ENCODE measurements at regions not wholly inside any gene's neighbourhood (a gene's known extent, or its start where the extent isn't known, plus 50 kb on each side); places are given as distances from the start of the nearest gene placed in this dataset.
"Not testable (repeated sequence)": the region's sequence is repeated elsewhere in the genome, so short reads cannot be mapped to it uniquely, and the experiment has no call there.

- no peak for DNase-seq
Observed at GRCh38 chr7:109659261-109659660, 1089.6 kb downstream of the DNAJB9 start.

DNA sequence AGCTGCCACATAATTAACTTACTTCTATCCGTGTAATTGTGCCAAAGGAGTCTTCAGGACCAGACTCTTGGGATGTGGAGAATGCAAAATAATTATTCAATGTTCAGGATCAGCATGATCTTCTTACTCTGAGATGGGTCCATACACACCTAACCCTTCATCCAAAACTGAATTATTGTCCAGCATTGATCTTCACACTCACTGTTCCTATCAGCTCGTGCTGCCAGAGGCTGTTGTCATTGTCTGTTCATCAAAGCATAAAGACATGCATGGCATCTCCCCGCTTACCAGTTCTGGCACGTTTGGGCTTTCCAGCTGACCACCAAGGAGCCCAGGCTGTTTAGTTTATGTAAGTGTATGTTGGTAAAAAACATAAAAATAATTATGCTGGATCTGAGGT, 1090.7 kb downstream of the DNAJB9 start:
- no peak for DNase-seq

DNA sequence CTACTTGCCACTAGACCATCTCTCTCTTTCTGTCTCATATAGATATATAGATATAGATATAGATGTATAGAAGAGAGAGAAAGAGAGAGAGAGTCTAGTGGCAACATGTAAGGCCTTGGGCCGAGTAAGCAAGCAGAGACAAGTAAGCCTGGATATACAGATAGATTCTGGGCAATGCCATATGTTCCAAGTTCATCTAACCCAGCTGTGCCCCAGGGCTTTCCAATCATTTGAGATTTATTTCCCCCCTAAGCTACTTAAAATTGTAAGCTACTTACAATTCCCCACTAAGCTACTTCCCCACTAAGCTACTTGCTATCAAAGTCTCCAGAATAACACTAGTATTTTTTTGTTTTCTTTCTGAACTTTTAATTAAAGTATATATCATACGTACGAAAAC, 1094.1 kb downstream of the DNAJB9 start:
- DNase-seq, result no peak

DNA sequence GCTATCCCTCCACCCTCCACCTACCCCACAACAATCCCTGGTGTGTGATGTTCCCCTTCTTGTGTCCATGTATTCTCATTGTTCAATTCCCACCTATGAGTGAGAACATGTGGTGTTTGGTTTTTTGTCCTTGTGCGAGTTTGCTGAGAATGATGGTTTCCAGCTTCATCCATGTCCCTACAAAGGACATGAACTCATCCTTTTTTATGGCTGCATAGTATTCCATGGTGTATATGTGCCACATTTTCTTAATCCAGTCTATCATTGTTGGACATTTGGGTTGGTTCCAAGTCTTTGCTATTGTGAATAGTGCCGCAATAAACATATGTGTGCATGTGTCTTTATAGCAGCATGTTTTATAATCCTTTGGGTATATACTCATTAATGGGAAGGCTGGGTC, 1117.6 kb downstream of the DNAJB9 start:
- DNase-seq, result not testable (repeated sequence)

- not testable (repeated sequence) for DNase-seq
Observed at GRCh38 chr7:109692613-109693012, 1122.9 kb downstream of the DNAJB9 start.

GRCh38 chr7:109694149-109695071, 1124.7 kb downstream of the DNAJB9 start:
- no peak for DNase-seq

GRCh38 chr7:109695419-109695818, 1125.7 kb downstream of the DNAJB9 start:
- DNase-seq, result no peak

GRCh38 chr7:109696723-109697122, 1127.0 kb downstream of the DNAJB9 start:
- no peak for DNase-seq

- DNase-seq, result no peak
Observed at GRCh38 chr7:109699661-109700060, 1130.0 kb downstream of the DNAJB9 start.

GRCh38 chr7:109713366-109713765, 1143.7 kb downstream of the DNAJB9 start:
- no peak for DNase-seq

DNA sequence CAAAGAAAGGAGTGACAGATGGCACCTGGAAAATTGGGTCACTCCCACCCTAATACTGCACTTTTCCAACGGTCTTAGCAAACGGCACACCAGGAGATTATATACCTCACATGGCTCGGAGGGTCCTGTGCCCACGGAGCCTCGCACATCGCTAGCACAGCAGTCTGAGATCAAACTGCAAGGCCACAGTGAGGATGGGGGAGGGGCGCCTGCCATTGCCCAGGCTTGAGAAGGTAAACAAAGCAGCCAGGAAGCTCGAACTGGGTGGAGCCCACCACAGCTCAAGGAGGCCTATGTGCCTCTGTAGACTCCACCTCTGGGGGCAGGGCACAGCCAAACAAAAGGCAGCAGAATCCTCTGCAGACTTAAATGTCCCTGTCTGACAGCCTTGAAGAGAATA, 1149.7 kb downstream of the DNAJB9 start:
- not testable (repeated sequence) for DNase-seq

GRCh38 chr7:109734601-109735000, 1164.9 kb downstream of the DNAJB9 start:
- no peak for DNase-seq

GRCh38 chr7:109735881-109736280, 1166.2 kb downstream of the DNAJB9 start:
- DNase-seq, result no peak

- no peak for DNase-seq
Observed at GRCh38 chr7:109745677-109746410, 1176.2 kb downstream of the DNAJB9 start.

DNA sequence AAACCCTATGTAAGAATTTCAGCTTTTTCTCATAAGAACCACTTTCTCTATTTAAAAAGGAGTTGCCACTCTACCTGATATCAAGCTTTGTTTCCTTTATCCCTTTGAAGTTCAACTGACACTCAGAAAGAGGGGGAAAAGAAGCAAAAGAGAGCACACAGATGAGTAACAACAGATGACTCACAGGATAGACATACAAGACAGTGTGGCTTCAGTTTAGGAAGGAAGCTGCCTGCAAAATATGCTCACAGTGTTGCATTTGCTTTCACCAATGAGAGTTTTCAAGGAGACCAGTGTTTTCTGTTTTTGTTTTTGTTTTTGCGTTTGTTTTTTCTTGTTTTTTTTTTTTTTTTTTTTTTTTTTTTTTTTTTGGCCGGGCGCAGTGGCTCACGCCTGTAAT, 1181.6 kb downstream of the DNAJB9 start:
- DNase-seq, result no peak

DNA sequence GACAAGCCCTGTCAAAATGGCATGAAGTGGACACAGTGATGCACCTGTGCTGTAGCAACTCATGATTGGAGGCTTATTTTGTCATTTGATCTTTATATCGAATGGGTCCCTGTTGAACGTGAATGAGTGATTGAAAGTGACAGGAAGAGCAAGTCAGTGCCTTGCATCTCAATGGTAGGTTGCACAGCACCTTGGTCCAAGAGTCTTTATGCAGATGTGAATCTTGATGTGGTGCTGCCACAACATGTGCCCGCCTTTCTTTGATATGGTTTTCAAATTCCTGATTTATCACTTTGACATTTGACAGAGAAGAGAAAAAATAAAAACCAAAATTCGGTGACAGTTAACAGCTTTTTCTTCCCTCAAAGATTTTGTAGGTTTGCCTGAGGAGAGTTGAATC, 1182.4 kb downstream of the DNAJB9 start:
- no peak for DNase-seq

- DNase-seq, result no peak
Observed at GRCh38 chr7:109757713-109758112, 1188.0 kb downstream of the DNAJB9 start.

GRCh38 chr7:109763611-109764010, 1193.9 kb downstream of the DNAJB9 start:
- no peak for DNase-seq

GRCh38 chr7:109772161-109772560, 1202.5 kb downstream of the DNAJB9 start:
- no peak for DNase-seq

DNA sequence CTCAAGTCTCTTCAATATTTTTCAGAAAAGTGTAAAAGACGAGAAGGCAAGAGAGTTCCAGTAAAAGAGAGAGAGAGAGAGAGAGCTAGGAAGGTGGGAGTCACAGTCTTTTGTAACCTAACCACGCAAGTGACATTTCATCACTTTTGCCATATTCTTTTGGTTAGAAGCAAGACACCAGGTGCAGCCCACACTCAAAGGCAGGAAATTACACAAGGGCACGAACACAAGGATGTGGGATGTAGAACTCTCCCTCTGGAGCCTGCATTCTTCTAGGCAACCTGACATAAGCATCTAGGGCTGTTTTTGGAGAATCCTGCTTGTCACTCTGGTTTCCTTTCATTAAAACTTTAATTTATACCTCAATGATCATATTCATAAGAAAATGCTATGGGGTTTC, 1213.1 kb downstream of the DNAJB9 start:
- no peak for DNase-seq

GRCh38 chr7:109806548-109806947, 1236.9 kb downstream of the DNAJB9 start:
- DNase-seq, result no peak

GRCh38 chr7:109821156-109821555, 1251.5 kb downstream of the DNAJB9 start:
- DNase-seq, result no peak

DNA sequence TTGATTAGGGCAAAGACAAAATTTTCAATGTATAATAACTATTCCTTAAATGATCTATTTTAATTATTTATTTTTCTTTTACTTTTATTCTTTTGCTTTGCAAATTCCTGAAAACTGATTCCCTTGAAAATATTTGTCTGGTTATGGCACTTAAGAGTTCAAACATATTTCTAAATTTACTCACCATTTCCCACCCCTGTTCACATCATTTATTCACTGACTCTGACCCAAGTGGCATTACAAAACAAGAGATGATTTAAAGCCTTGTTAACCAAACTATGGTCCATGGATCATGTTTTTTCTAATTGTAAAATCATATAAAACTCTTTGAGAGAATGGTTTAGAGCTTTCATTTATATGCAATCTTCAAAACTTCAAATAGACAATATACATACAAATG, 1256.1 kb upstream of the LRRN3 start:
- DNase-seq, result no peak

GRCh38 chr7:109835577-109835976, 1255.3 kb upstream of the LRRN3 start:
- DNase-seq, result no peak
